ENCODE measurements at regions not wholly inside any gene's neighbourhood (a gene's known extent, or its start where the extent isn't known, plus 50 kb on each side); places are given as distances from the start of the nearest gene placed in this dataset.

GRCh38 chr3:23644099-23644498 is 161.7 kb upstream of the UBE2E1 start:
- no peaks in the 10 kb centered on the region for H3K9me3 ChIP-seq
- WGBS, 5 donors, result 89 to 98% (median 96%) methylated on average over 5 of the region's 5 CpGs
- H3K27ac ChIP-seq, result no peak overlapping the region
- H3K27me3 ChIP-seq (replicated peaks in 1 of 7), result no peaks in the 10 kb centered on the region
- intact Hi-C loops (cut with DNase I; ENCODE audit: low total_unique reads), result no loop called here
- TF ChIP-seq POLR2AphosphoS5 (IDR thresholded peaks at IDR 0.05), result no peak
- TF ChIP-seq POLR2A (IDR thresholded peaks at IDR 0.05), result no peak
- TF ChIP-seq CTCF (IDR thresholded peaks at IDR 0.05 in 8 of 11, conservative IDR thresholded peaks at IDR 0.05 in 3 of 11), result no peak
- H3K4me1 ChIP-seq, result peaks cover 0 to 6% (median under 1%) of the 10 kb centered on the region in 6 donors
- no peaks in the 10 kb centered on the region for H3K36me3 ChIP-seq
- DNase-seq, result no peak
- H3K4me3 ChIP-seq, result no peak overlapping the region

DNA sequence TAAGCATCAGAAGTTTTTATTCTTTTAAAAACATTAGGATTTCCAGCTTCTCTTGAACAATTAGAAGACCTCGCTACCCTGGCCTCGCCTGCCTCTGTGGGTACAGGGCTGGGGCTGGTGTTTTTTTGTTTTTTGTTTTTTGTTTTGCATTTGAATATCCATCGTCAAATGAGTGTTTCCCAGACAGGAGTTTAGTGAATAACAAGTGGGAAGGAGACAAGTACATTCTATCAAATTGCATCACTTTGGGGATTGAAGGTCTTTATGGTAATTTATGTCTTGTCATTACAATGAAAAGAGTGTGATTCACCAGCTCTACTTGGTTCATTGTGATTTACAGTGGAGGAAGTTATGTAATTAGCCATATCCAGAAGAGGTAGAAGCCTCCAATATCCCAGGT is 161.1 kb upstream of the UBE2E1 start:
- Histone ChIP-seq H3K27me3 (replicated peaks in 1 of 7) (no peaks in the 10 kb centered on the region), H3K36me3 (no peaks in the 10 kb centered on the region), H3K27ac (no peak overlapping the region), H3K4me1 (peaks cover 0 to 10% (median 2%) of the 10 kb centered on the region in 6 donors), H3K9me3 (no peaks in the 10 kb centered on the region), H3K4me3 (no peak overlapping the region)
- TF ChIP-seq POLR2A (IDR thresholded peaks at IDR 0.05), result no peak
- no peak for TF ChIP-seq CTCF (IDR thresholded peaks at IDR 0.05 in 8 of 11, conservative IDR thresholded peaks at IDR 0.05 in 3 of 11)
- TF ChIP-seq POLR2AphosphoS5 (IDR thresholded peaks at IDR 0.05), result no peak
- 82 to 98% (median 95%) methylated on average over 3 of the region's 3 CpGs for WGBS, 5 donors
- intact Hi-C loops (cut with DNase I; ENCODE audit: low total_unique reads), result no loop called here
- DNase-seq, result no peak

- Histone ChIP-seq H3K36me3 (no peaks in the 10 kb centered on the region), H3K4me3 (no peak overlapping the region), H3K27me3 (replicated peaks in 1 of 7) (no peaks in the 10 kb centered on the region), H3K9me3 (no peaks in the 10 kb centered on the region), H3K27ac (no peak overlapping the region), H3K4me1 (peaks cover 0 to 14% (median 3%) of the 10 kb centered on the region in 6 donors)
- TF ChIP-seq POLR2AphosphoS5 (IDR thresholded peaks at IDR 0.05) (no peak), CTCF (IDR thresholded peaks at IDR 0.05 in 8 of 11, conservative IDR thresholded peaks at IDR 0.05 in 3 of 11) (no peak), POLR2A (IDR thresholded peaks at IDR 0.05) (no peak)
- intact Hi-C loops (cut with DNase I; ENCODE audit: low total_unique reads), result no loop called here
- WGBS, 5 donors, result 74 to 82% (median 79%) methylated on average over 9 of the region's 9 CpGs
- DNase-seq, result no peak
These were observed 160.1 kb upstream of the UBE2E1 start for GRCh38 chr3:23645533-23646183.

DNA sequence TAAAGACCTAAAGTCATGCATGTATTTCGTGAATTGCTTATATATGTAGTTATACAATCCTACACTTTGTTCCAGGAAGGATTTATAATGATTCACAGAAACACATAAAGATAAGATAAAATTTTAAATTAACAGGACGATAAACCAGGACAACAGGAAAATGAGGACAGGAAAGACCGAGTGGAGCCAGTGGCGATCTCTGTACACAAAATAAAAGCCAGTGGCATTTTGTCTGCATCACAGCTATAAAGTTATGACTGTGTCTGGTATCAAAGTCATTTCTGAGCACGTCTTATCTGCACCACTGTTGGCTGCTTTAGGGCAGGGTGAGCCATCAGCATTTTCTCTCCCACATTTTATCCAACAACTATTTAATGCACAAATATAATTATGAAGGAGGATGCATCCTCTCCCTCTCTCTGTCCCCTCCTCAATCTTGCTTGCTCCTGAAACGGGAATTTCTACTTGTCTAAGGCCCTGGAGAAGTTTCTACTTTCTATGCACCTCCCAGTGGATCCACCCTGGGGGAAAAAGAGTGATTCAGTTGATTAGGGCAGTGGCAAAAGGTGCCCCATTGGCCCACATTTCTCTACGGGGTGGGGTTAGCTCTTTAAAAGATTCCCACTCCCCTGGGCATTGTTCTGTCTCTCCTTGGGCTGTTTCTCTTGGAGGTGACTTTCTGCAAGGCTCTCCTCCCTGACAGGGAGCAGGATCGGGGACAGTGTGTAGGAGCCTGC is 159.4 kb upstream of the UBE2E1 start:
- Histone ChIP-seq H3K36me3 (no peaks in the 10 kb centered on the region), H3K4me1 (peaks cover 0 to 18% (median 4%) of the 10 kb centered on the region in 6 donors), H3K9me3 (no peaks in the 10 kb centered on the region), H3K27me3 (replicated peaks in 1 of 7) (no peaks in the 10 kb centered on the region), H3K4me3 (no peak overlapping the region), H3K27ac (no peak overlapping the region)
- intact Hi-C loops (cut with DNase I; ENCODE audit: low total_unique reads), result no loop called here
- no peak for TF ChIP-seq POLR2A (IDR thresholded peaks at IDR 0.05)
- no peak for TF ChIP-seq CTCF (IDR thresholded peaks at IDR 0.05 in 8 of 11, conservative IDR thresholded peaks at IDR 0.05 in 3 of 11)
- no peak for TF ChIP-seq POLR2AphosphoS5 (IDR thresholded peaks at IDR 0.05)
- DNase-seq, result no peak
- WGBS, 5 donors, result 68 to 79% (median 72%) methylated on average over 8 of the region's 8 CpGs
